GM21423 (cell line): ENCODE measurements at regions not wholly inside any gene's neighbourhood (a gene's known extent, or its start where the extent isn't known, plus 50 kb on each side); places are given as distances from the start of the nearest gene placed in this dataset.

ENCODE experiments used
- ATAC-seq: cut with Tn5 transposase; IDR thresholded peaks from one replicate; pipeline ENCODE4 v1.9.1; 2021; ENCODE audit warnings: mild to moderate bottlenecking, moderate library complexity; ENCODE audit not compliant: unreplicated experiment

DNA sequence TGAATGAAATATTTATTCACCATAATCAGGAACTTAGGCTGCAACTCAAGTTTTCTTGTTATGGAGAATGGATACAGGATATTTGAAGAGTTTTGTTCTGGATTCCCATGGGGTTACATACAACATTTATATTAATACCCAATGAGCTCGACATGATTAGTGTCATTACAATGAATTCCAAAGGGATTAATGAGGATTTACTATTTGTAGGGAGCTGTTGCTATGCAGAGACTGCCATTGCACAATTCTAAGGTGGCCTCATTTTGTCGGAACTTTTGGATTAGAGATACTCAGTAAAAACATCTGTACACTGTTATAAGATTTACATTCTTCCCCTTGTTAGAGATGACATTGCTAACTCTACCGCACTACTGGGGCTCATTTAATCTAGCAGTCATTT, 586.8 kb upstream of the MAP3K7 start:
- no peak for ATAC-seq

DNA sequence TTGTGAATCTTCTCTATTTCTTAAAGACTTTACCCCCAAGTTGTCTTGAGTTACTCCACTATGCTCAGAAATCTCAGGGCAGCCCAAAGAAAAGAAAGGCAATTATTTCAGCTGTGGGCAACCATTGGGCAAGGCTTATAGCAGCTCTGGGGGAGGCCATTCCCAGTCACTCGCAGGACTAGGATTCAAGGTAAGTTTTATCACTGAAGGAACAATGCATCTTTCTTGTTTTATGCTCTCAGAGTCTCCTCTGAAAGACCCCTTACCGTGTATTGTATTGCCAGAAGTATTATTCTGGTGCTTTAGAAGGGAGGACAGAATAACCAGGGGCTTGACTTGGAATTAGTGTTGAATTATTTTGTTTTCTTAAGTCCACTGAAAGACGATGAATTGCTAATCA, 586.3 kb upstream of the MAP3K7 start:
- ATAC-seq, result no peak

DNA sequence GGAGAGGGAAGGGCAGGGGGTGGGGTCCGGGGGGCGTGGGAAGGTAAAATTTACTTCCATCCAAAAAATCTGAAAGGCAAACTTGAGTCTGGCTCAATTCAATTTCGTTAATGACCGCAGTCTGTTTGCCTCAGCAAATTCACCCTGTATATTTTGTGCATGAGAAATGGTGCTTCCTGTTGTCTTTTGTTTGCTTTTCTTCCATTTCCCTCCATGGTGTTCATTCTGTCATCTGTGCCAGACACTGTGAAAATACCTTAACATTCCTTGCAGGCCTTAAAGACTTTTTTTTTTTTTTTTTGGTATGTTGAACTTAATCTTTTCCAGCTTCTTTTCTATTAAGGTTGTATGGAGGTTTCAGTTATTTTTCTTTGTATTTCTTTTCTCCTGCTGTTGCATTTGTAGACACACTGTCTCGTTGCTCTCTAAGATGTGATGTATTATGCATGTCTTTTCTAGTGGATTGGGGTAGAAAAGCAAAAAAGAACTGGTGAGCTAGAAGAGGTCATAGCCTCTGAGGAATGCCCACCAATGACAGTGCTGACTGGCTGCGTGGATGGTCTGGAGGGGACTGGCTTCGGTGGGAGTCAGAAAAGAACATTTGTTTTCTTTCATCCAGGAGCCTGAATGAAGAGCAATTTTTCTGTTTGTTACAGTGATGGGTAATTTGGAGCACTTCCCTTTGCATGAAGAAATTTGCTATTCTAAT, 585.0 kb upstream of the MAP3K7 start:
- no peak for ATAC-seq

DNA sequence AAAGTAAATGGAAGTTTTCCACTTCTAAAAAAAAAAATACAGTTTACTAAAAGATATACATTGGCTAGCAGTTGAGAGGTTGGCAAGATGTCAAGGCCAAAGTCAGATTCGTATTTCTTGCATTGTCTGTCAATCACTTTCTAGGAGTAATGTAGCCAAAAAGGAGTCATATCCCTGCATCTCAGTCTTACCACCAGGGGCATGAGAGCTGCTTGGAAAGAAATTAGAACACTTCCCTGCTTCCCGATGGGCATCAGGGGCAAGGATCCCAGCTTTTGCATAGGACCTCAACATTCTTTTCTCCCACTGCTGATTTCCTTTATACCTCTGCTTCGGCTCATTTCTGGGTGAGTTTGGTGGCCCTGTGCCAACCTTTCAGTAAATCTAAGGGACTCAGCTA, 581.0 kb upstream of the MAP3K7 start:
- no peak for ATAC-seq

DNA sequence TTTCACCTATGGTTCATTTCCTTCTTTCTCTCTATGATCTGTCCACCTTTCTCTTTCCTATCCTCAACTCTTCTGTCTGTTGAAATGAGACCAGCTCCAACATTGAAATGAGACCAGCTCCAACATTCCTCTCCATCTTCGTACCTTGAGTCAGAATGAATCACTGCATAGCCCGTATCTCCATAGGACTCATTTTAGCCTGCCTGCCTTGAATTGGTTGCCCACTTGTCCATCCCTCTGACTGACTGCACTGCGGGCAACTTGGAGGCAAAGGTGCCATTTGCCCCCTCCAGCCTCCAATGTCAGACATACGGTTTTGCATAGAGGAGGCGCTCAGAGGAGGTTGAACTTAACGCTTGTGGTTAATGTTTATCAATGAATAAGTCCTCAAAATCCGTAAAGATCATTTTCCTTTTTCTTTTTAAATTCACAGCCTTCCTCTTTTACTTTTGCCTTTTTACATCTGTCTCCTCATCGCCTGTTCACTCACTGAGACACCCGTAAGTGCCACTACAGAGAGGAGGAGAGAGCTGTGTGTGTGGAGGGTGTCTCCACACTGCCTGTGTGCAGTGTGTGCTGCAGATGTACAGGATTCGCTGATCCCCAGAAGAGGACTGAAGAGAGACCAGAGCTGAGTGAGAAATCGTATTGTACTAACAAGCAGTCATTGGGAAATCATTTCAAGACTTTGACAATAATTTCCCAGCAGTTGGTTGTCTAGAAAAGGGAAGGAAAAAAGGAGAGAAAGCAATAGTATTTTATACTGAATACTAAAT, 579.6 kb upstream of the MAP3K7 start:
- ATAC-seq, result no peak

DNA sequence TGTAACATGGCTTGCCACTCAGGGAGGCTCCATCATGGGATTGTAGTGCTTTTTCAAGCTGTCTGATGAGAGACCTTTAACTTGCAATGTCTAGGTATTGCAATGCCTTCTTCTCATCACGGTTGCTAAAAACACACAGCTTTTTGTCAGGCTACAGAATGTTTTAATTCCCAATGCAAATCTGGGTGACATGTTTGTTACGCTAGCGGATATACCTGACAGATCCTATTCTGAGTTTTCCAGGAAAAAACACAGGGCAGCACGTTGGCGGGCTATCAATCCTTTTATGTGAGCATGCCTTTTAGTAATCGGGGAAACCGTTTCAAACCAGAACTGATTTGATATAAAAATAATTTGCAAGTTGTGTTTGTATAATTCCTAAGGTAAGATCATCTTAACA, 577.2 kb upstream of the MAP3K7 start:
- no peak for ATAC-seq

DNA sequence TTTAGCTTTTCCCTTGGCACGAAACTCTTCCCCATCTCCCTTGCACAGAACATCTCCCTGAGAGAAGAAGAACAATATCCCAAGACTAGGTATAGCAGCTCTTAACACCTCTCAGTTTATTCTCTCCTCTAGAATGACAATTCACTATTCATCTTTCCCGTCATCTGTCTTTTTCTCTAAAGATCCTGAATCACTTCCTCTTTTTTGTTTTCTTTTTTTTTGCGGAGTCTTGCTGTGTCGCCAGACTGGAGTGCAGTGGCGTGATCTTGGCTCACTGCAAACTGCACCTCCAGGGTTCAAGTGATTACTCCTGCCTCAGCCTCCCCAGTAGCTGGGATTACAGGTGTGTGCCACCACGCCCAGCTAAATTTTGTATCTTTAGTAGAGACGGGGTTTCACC, 574.4 kb upstream of the MAP3K7 start:
- ATAC-seq, result no peak

DNA sequence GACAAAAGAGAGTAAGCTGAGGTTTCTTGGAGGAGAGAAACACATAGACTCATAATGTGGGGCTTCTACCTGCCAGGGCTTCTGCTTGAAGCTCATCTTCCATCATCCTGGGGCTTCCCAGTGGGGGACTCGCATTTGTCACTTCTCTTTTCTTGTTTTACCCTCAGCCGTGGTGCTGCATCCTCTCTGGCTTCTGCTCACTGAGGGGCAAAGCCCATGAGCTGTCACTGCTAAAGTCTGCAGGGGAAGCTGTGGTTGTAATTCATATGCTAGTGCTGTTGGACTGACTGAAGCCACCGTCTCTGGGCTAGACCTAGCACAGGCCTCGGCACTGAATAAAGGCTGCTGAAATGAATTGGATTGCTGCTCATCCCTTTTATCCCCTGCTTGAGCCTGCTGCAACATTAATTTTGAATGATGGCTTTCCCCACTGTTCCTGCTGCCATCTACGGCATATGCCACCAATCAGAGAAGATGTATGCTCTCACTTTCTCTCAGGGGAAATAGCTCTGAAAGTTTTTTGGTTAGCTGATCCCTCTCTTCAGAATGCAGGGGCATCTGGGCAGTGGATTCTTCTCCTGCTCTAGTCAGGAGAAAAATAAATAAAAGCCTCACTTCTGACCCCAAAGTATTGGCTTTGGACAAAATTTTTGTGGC, 568.4 kb upstream of the MAP3K7 start:
- peak; percentile 59 for ATAC-seq

DNA sequence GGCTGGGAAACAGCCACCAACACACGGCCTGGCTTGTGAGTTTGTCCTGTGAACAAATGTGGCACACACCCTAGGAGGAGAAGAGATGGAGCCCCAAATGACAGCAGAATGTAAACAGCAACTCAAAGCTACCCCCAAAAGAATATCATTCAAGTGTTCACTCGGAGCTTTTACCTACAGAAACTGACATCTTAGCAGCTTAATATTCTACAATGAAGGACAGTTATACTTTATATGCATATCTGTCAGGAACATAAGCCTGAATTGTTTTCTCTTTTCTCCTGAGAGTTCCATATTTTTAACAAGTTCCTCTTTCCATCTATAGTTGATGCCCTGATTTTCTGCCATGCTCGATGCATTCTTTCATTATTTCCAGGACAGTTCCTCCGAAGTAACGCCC, 566.0 kb upstream of the MAP3K7 start:
- ATAC-seq, result no peak

DNA sequence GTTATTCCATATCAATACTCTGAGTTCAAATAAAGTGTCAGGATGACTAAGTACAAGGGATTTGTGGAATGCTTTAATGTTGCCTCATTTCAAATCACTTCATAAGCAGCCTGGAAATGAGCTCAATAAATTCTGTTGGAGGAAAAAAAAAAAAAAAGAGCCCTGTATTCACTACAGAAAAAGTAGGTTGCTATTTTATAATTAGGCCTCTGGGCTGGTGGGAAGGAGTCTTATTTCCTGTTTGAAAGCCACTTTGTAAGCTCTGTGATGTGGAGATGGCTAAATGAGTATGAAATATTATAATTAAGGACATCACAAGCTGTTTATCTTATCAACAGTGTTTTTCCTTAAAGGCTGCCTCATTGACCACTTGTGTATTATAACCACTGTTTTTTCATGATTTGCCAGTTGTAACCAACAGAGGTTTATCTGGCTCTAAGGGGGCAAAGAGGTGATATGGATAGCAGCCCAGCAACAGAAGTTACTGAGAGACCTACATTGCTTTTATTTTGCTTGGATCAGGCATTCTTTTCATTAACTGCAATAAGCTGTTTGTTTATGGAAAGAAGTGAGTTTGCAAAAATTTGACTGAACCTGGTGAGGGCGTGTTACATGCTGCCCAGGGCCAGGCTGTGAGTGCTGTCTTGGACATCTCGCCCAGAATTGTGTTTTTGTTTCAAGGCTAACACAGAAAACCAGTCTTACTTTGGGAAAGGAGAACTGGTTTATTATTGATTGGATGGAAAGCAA, 563.3 kb upstream of the MAP3K7 start:
- no peak for ATAC-seq

DNA sequence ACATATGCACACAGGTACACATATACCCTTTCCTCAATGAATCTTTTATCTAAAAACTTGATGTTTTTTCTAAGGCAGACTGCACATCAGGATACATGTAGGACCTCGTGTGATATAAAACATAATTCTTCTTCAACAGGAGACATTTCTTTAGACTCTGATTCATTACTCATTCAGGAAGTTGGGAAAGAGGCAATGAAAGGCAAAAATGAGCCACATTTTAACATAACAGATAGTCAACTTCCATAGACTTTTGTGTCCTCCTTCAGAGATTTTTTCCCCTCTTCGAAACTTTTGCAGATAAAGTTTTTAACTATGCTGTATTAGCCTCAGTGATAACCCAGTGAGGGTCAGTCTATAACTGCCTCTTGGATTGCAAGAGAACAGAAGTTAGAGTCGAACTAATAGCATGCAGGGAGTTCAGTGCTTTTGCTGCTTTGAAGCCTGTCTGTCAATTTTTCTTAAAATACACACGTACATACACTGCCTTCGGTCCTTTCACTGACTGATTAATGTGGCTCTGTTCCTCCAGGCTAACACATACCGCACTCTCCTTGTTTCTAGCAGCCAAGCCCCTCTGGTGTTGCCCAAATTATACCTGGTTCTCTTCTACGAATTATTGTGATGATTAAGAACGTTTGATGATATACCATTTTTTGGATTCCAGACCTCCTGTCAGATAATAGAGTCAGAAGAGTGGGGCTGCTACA, 562.5 kb upstream of the MAP3K7 start:
- ATAC-seq, result no peak

DNA sequence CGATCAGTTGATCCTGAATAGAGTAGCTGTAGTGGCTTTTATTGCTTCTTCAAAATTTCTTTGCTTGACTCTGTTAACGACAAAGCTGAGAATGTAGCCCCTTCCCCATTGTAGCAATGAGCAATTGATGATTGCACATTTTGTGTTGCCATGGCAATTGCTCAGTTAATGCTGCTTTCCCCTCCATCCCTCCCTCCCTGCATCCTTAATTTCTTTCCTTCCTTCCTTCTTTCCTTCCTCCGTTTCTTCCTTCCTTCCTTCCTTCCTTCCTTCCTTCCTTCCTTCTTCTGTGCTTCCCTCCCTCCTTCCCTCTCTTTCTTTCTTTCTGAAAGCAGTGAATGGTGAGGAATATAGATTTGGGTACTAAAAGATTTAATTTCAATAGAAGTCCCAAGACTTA, 557.3 kb upstream of the MAP3K7 start:
- no peak for ATAC-seq

DNA sequence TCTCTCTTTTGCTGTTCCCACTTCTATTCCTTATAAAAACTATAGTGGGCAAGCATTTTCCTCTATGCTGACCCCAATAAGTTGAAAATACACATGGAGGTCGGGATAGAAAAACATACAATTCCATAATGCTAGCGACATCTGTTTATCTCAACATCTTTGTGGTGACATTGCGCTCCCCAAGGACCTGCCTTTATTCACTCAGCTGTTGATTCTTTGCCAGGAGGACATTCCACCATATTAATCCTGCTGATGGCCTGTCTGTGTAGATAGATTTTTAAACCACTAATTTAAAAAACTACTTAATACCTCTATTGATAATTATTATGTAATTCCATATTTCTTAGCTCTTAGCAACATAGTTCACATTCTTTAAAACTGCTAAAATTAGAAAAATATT, 555.3 kb upstream of the MAP3K7 start:
- ATAC-seq, result no peak

DNA sequence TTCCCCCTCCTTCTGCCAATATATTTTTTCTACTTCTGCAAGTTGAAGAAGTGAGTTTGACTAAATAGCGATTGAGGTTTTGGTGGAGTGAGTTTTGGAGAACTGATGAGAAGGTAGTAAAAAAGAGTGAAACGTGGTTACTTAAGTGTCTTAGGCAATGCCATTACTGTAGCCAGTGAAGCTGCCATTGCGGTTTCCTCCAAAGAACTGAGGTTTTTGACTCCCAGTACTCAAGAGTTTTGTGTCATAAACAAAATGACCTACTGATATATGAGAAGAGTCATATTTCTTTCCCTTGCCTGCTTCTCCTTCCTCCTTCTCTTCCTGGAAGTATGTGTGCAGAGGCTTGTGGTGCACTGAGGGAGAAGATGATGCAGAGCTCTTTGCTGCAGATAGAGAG, 554.5 kb upstream of the MAP3K7 start:
- no peak for ATAC-seq

DNA sequence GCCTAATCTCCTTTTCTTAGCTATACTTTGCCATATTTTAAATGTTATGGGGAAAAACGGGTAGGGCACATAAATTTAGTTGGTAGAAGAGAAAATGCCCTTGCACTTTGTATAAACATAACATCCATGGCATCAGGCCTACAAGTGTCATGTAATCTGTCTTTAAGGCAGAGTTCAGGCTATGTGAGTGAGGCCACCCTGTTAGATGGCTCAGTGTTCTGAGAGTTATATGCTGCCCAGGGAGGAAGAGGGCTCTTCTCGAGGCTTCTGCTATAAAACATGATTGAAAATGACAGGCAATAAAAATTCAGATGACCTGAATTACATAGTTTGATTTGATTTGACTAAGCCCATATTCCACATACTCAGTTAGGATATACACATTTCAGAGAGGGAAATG, 553.6 kb upstream of the MAP3K7 start:
- ATAC-seq, result no peak

DNA sequence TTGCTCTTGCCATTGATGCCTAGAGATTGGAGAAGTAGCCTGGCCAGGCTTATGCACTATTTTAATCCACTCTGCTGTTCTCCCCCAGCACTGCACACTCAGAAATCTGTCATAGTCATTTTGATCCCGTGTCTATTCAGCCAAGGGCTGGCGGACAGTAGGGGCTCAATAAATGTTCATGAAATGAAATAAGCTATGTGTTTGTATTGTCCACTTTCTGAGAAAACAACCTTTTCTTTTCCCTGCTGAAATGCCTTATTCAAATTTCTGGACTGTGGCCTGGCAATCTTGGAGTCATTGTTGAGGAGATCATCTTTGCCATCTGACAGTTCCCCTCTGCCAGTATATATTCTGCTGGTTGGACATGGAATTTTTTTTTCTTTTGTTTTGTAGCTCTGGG, 550.4 kb upstream of the MAP3K7 start:
- ATAC-seq, result no peak

DNA sequence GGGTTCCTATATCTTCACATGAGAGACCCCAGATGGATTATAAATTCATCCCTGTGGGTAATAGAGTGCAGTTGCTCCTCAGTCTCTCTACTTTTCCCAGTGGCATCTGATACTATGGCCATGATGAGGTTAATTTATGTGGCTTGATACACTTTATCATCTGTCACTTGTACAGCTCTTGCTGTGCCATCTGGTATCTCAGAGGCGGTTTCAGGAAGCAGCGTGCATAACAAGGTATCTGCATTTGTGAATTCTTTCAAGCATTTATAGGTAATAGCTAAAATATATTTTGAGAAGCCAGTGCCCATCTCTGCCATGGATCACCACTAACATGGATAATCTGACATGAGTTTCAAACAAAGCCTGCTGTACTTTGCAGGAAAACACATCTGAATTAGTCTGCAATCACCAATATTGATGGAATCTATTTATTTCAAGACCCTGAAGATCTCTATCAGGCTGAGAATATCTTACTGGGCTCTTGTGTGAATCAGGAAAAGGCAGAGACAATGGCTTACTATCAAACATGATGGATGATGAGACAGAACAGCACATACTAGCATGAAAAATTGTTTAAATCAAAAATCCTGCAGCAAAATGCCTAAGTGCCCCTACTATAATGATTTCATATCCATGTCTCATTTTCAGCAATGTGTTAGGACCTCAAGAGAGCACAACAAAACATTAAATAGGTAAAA, 548.7 kb upstream of the MAP3K7 start:
- no peak for ATAC-seq

DNA sequence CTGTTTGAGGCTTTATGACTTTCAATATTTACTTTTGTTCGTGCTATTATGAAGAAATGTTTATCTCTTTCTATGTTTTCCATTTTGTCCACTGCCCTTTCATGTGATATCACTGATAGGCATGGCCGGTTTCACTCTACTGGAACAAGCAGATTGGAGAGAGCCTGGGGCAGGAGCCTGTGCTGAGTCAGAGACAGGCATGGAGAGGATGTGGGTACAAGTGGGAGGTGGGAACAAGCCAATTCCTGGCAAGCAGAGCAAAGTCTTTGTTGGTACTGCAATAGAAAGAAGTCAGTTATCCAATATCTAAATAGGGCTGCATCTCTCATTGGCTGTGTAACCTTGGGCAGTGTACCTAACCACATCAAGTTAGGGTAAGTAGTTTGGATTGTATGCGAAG, 545.6 kb upstream of the MAP3K7 start:
- ATAC-seq, result no peak

DNA sequence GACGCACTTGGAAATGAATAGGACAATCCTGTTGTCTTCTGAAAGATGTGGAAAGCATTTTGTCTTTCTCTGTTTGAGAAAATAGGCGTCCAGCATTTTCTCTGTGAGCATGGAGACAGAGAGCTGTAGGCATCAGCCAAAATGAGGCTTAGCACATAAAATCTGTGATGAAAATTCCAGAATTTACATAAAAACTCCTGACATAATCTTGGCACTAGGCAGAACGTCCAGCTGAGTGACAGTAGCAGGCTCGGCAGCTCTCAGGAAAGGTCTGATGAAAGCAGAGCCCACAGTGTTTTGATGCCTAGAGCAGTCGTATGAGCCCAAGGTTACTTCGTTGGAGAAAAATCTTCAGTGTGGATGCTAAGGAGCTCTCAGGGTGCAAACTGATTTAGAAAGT, 543.3 kb upstream of the MAP3K7 start:
- ATAC-seq, result no peak

DNA sequence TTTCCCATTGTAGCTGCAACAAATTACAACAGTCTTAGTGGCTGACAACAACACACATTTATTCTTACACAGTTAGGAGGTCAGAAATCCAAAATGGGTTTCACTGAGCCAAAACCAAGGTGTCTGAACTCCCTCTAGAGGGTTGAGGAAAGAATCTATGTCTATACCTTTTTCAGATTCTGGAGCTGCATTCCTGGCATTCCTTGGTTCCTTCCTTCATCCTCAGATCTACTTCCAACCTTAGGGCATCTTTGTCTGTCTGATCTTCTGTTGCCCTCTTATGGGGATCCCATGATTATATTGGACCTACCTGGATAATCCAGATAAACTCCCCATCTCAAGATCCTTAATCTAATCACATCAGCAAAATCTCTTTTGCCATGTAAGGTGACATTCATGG, 540.9 kb upstream of the MAP3K7 start:
- no peak for ATAC-seq
